ENCODE measurements at regions not wholly inside any gene's neighbourhood (a gene's known extent, or its start where the extent isn't known, plus 50 kb on each side); places are given as distances from the start of the nearest gene placed in this dataset.
A peak's percentile ranks its signal among the peaks of the same experiment; 100 is the strongest.
"Not testable (repeated sequence)": the region's sequence is repeated elsewhere in the genome, so short reads cannot be mapped to it uniquely, and the experiment has no call there.

- intact Hi-C loops (cut with micrococcal nuclease); BruUV-seq (replicated peaks); H3K9ac ChIP-seq (replicated peaks; ENCODE audit: extremely low read depth, insufficient read depth, low read length); H2AFZ ChIP-seq (ENCODE audit: low read depth, low read length); FAIRE-seq; H3K79me2 ChIP-seq (ENCODE audit: control insufficient read depth, insufficient read depth, low read length); H3K9me3 ChIP-seq (replicated peaks; ENCODE audit: control insufficient read depth, insufficient read depth, low read length); H3K4me3 ChIP-seq (replicated peaks in 1 of 3; ENCODE audit: insufficient read depth in 1 of 3, low read depth in 1 of 3, low read length in 3 of 3); DNase-seq (ENCODE audit: low read depth, low spot score); H4K20me1 ChIP-seq (replicated peaks; ENCODE audit: control insufficient read depth, extremely low read depth, insufficient read depth, low read length); POLR2A ChIA-PET; H3K4me1 ChIP-seq (ENCODE audit: control insufficient read depth, extremely low read depth, insufficient read depth, low read length); H3K27ac ChIP-seq (ENCODE audit: insufficient read depth, low read depth, low read length); CTCF ChIA-PET; H3K27me3 ChIP-seq (ENCODE audit: control insufficient read depth in 2 of 2, insufficient read depth in 2 of 2, low read length in 2 of 2); H3K4me2 ChIP-seq (ENCODE audit: insufficient read depth, low read length); H3K9me1 ChIP-seq (replicated peaks; ENCODE audit: control insufficient read depth, extremely low read depth, insufficient read depth, low read length); H3K36me3 ChIP-seq (ENCODE audit: control insufficient read depth in 2 of 2, extremely low read depth in 1 of 2, insufficient read depth in 2 of 2, low read length in 2 of 2); dilution Hi-C loops (cut with MboI; ENCODE audit: extremely low pct_ligation_motif_present, low sequenced_read_pairs): not testable (repeated sequence)
Measured at GRCh38 chr2:87536427-87536826, 211.5 kb upstream of the PLGLB2 start.

GRCh38 chr2:87537251-87537671, 210.6 kb upstream of the PLGLB2 start:
- H3K27ac ChIP-seq (ENCODE audit: insufficient read depth, low read depth, low read length); H3K4me1 ChIP-seq (ENCODE audit: control insufficient read depth, extremely low read depth, insufficient read depth, low read length); CTCF ChIA-PET; intact Hi-C loops (cut with micrococcal nuclease); H3K4me2 ChIP-seq (ENCODE audit: insufficient read depth, low read length); H3K79me2 ChIP-seq (ENCODE audit: control insufficient read depth, insufficient read depth, low read length); H3K36me3 ChIP-seq (ENCODE audit: control insufficient read depth in 2 of 2, extremely low read depth in 1 of 2, insufficient read depth in 2 of 2, low read length in 2 of 2); H4K20me1 ChIP-seq (replicated peaks; ENCODE audit: control insufficient read depth, extremely low read depth, insufficient read depth, low read length); H3K27me3 ChIP-seq (ENCODE audit: control insufficient read depth in 2 of 2, insufficient read depth in 2 of 2, low read length in 2 of 2); H3K9ac ChIP-seq (replicated peaks; ENCODE audit: extremely low read depth, insufficient read depth, low read length); H3K9me3 ChIP-seq (replicated peaks; ENCODE audit: control insufficient read depth, insufficient read depth, low read length); H3K4me3 ChIP-seq (replicated peaks in 1 of 3; ENCODE audit: insufficient read depth in 1 of 3, low read depth in 1 of 3, low read length in 3 of 3); H2AFZ ChIP-seq (ENCODE audit: low read depth, low read length); H3K9me1 ChIP-seq (replicated peaks; ENCODE audit: control insufficient read depth, extremely low read depth, insufficient read depth, low read length); BruUV-seq (replicated peaks); DNase-seq (ENCODE audit: low read depth, low spot score); POLR2A ChIA-PET; dilution Hi-C loops (cut with MboI; ENCODE audit: extremely low pct_ligation_motif_present, low sequenced_read_pairs): not testable (repeated sequence)
- FAIRE-seq, result peak; percentile 40

GRCh38 chr2:87538268-87538667, 209.6 kb upstream of the PLGLB2 start:
- H3K27me3 ChIP-seq (ENCODE audit: control insufficient read depth in 2 of 2, insufficient read depth in 2 of 2, low read length in 2 of 2); H4K20me1 ChIP-seq (replicated peaks; ENCODE audit: control insufficient read depth, extremely low read depth, insufficient read depth, low read length); CTCF ChIA-PET; BruUV-seq (replicated peaks); DNase-seq (ENCODE audit: low read depth, low spot score); H3K36me3 ChIP-seq (ENCODE audit: control insufficient read depth in 2 of 2, extremely low read depth in 1 of 2, insufficient read depth in 2 of 2, low read length in 2 of 2); dilution Hi-C loops (cut with MboI; ENCODE audit: extremely low pct_ligation_motif_present, low sequenced_read_pairs); FAIRE-seq; H3K9ac ChIP-seq (replicated peaks; ENCODE audit: extremely low read depth, insufficient read depth, low read length); H3K4me2 ChIP-seq (ENCODE audit: insufficient read depth, low read length); H3K4me3 ChIP-seq (replicated peaks in 1 of 3; ENCODE audit: insufficient read depth in 1 of 3, low read depth in 1 of 3, low read length in 3 of 3); H3K9me3 ChIP-seq (replicated peaks; ENCODE audit: control insufficient read depth, insufficient read depth, low read length); POLR2A ChIA-PET; H2AFZ ChIP-seq (ENCODE audit: low read depth, low read length); H3K27ac ChIP-seq (ENCODE audit: insufficient read depth, low read depth, low read length); H3K9me1 ChIP-seq (replicated peaks; ENCODE audit: control insufficient read depth, extremely low read depth, insufficient read depth, low read length); H3K79me2 ChIP-seq (ENCODE audit: control insufficient read depth, insufficient read depth, low read length); H3K4me1 ChIP-seq (ENCODE audit: control insufficient read depth, extremely low read depth, insufficient read depth, low read length); intact Hi-C loops (cut with micrococcal nuclease): not testable (repeated sequence)

GRCh38 chr2:87539151-87539943, 208.5 kb upstream of the PLGLB2 start:
- H3K79me2 ChIP-seq (ENCODE audit: control insufficient read depth, insufficient read depth, low read length); FAIRE-seq; H3K9me1 ChIP-seq (replicated peaks; ENCODE audit: control insufficient read depth, extremely low read depth, insufficient read depth, low read length); H3K36me3 ChIP-seq (ENCODE audit: control insufficient read depth in 2 of 2, extremely low read depth in 1 of 2, insufficient read depth in 2 of 2, low read length in 2 of 2); H2AFZ ChIP-seq (ENCODE audit: low read depth, low read length); BruUV-seq (replicated peaks); H3K27ac ChIP-seq (ENCODE audit: insufficient read depth, low read depth, low read length); H3K4me1 ChIP-seq (ENCODE audit: control insufficient read depth, extremely low read depth, insufficient read depth, low read length); H4K20me1 ChIP-seq (replicated peaks; ENCODE audit: control insufficient read depth, extremely low read depth, insufficient read depth, low read length); DNase-seq (ENCODE audit: low read depth, low spot score); H3K27me3 ChIP-seq (ENCODE audit: control insufficient read depth in 2 of 2, insufficient read depth in 2 of 2, low read length in 2 of 2); dilution Hi-C loops (cut with MboI; ENCODE audit: extremely low pct_ligation_motif_present, low sequenced_read_pairs); POLR2A ChIA-PET; H3K4me3 ChIP-seq (replicated peaks in 1 of 3; ENCODE audit: insufficient read depth in 1 of 3, low read depth in 1 of 3, low read length in 3 of 3); H3K4me2 ChIP-seq (ENCODE audit: insufficient read depth, low read length); H3K9me3 ChIP-seq (replicated peaks; ENCODE audit: control insufficient read depth, insufficient read depth, low read length); intact Hi-C loops (cut with micrococcal nuclease); H3K9ac ChIP-seq (replicated peaks; ENCODE audit: extremely low read depth, insufficient read depth, low read length); CTCF ChIA-PET: not testable (repeated sequence)
